GM18951 (cell line): ENCODE measurements at regions not wholly inside any gene's neighbourhood (a gene's known extent, or its start where the extent isn't known, plus 50 kb on each side); places are given as distances from the start of the nearest gene placed in this dataset.
"Not testable (repeated sequence)": the region's sequence is repeated elsewhere in the genome, so short reads cannot be mapped to it uniquely, and the experiment has no call there.

Experiments used
- POLR2A ChIP-seq: IDR thresholded peaks from 4 replicates; pipeline ENCODE4 v1.6.1; 2011; ENCODE audit warnings: mild to moderate bottlenecking; ENCODE audit not compliant: insufficient read length, insufficient read depth; ENCODE audit errors: extremely low read depth
- in situ Hi-C: fragments of 300-500 bp; cut with MboI; formaldehyde crosslinking; loops from one replicate; pipeline ENCODE4 v1.12.0; 2022; ENCODE audit warnings: low sequenced_read_pairs, mixed read lengths, inconsistent platforms; ENCODE audit not compliant: unreplicated experiment

GRCh38 chr10:90245623-90246022 is 544.2 kb downstream of the KIF20B start:
- in situ Hi-C loops: no loop called here
- no peak for TF ChIP-seq POLR2A

- in situ Hi-C loops: not testable (repeated sequence)
Measured at GRCh38 chr10:90250784-90251183, 549.4 kb downstream of the KIF20B start.

GRCh38 chr10:90269699-90270098 is 568.3 kb downstream of the KIF20B start:
- in situ Hi-C loops: no loop called here
- no peak for TF ChIP-seq POLR2A

- TF ChIP-seq POLR2A: no peak
Measured at GRCh38 chr10:90274721-90275468, 573.5 kb downstream of the KIF20B start.

GRCh38 chr10:90276894-90277475 is 575.6 kb downstream of the KIF20B start:
- no peak for TF ChIP-seq POLR2A

More at GRCh38 chr10:90274721-90275468, 573.5 kb downstream of the KIF20B start:
- in situ Hi-C loops: no loop called here

GRCh38 chr10:90286406-90286805 is 571.4 kb downstream of the HTR7 start:
- TF ChIP-seq POLR2A: no peak
- in situ Hi-C loops: no loop called here

More at GRCh38 chr10:90276894-90277475, 575.6 kb downstream of the KIF20B start:
- in situ Hi-C loops: no loop called here

- TF ChIP-seq POLR2A: no peak
- in situ Hi-C loops: no loop called here
Measured at GRCh38 chr10:90286941-90287340, 570.9 kb downstream of the HTR7 start.

- no peak for TF ChIP-seq POLR2A
Measured at GRCh38 chr10:90288391-90288933, 569.4 kb downstream of the HTR7 start.

GRCh38 chr10:90289037-90289436 is 568.8 kb downstream of the HTR7 start:
- in situ Hi-C loops: no loop called here
- TF ChIP-seq POLR2A: no peak

More at GRCh38 chr10:90288391-90288933, 569.4 kb downstream of the HTR7 start:
- in situ Hi-C loops: no loop called here

- in situ Hi-C loops: no loop called here
- no peak for TF ChIP-seq POLR2A
Measured at GRCh38 chr10:90293616-90294015, 564.2 kb downstream of the HTR7 start.

GRCh38 chr10:90294821-90295540 is 562.9 kb downstream of the HTR7 start:
- in situ Hi-C loops: not testable (repeated sequence)

- in situ Hi-C loops: not testable (repeated sequence)
Measured at GRCh38 chr10:90302031-90302430, 555.8 kb downstream of the HTR7 start.

- in situ Hi-C loops: no loop called here
- TF ChIP-seq POLR2A: no peak
Measured at GRCh38 chr10:90302758-90303481, 554.9 kb downstream of the HTR7 start.

GRCh38 chr10:90304533-90304932 is 553.3 kb downstream of the HTR7 start:
- no peak for TF ChIP-seq POLR2A
- in situ Hi-C loops: no loop called here
